ENCODE measurements at regions not wholly inside any gene's neighbourhood (a gene's known extent, or its start where the extent isn't known, plus 50 kb on each side); places are given as distances from the start of the nearest gene placed in this dataset.

DNA sequence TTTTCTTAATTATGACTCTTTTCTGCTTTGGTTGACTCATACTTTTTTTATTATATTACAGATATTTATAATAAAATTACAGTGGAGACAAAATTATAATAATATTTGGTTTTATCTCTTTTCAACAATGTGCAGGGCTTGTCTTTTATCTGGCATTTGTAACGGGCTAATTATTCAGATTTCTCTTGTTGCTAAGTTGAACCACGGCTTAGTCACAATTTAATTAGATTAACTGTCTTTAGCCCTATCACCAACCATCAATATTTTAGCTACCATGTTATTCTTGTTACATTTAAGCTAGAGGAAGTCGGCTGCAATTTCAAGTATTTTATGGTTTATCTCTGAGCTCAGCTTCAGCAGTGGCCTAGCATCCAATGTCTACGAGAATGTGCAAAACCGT, 798.9 kb upstream of the CA10 start:
- no peak overlapping the region for H3K4me3 ChIP-seq (ENCODE audit: low read depth, low read length, poor library complexity, severe bottlenecking)
- no peak overlapping the region for H2AFZ ChIP-seq (ENCODE audit: low read length)
- no peak overlapping the region for H3K4me2 ChIP-seq (ENCODE audit: low read length)
- no peaks in the 10 kb centered on the region for H3K9me3 ChIP-seq (ENCODE audit: low read length)
- no peak overlapping the region for H3K9ac ChIP-seq (ENCODE audit: low read length)
- H3K4me1 ChIP-seq (ENCODE audit: insufficient read depth, low read length, severe bottlenecking), result no peaks in the 10 kb centered on the region
- no peak overlapping the region for H3K27ac ChIP-seq (ENCODE audit: low read depth, low read length, poor library complexity, severe bottlenecking)
- no peaks in the 10 kb centered on the region for H4K20me1 ChIP-seq (ENCODE audit: insufficient read depth, low read length)
- H3K27me3 ChIP-seq (ENCODE audit: insufficient read depth, low read length), result no peaks in the 10 kb centered on the region
- no peaks in the 10 kb centered on the region for H3K9me2 ChIP-seq (ENCODE audit: low read depth, low read length)
- H3K36me3 ChIP-seq (ENCODE audit: insufficient read depth, low read length), result no peaks in the 10 kb centered on the region
- H3F3A ChIP-seq (ENCODE audit: insufficient read depth, low read length), result no peaks in the 10 kb centered on the region
- TF ChIP-seq, protein P1, sequence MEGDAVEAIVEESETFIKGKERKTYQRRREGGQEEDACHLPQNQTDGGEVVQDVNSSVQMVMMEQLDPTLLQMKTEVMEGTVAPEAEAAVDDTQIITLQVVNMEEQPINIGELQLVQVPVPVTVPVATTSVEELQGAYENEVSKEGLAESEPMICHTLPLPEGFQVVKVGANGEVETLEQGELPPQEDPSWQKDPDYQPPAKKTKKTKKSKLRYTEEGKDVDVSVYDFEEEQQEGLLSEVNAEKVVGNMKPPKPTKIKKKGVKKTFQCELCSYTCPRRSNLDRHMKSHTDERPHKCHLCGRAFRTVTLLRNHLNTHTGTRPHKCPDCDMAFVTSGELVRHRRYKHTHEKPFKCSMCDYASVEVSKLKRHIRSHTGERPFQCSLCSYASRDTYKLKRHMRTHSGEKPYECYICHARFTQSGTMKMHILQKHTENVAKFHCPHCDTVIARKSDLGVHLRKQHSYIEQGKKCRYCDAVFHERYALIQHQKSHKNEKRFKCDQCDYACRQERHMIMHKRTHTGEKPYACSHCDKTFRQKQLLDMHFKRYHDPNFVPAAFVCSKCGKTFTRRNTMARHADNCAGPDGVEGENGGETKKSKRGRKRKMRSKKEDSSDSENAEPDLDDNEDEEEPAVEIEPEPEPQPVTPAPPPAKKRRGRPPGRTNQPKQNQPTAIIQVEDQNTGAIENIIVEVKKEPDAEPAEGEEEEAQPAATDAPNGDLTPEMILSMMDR (IDR thresholded peaks at IDR 0.05; ENCODE audit: low read length), result no peak
- no peak for TF ChIP-seq EZH2 (IDR thresholded peaks at IDR 0.05; ENCODE audit: borderline replicate concordance, low read length)
- H3K79me2 ChIP-seq (ENCODE audit: insufficient read depth, low read length), result no peaks in the 10 kb centered on the region

DNA sequence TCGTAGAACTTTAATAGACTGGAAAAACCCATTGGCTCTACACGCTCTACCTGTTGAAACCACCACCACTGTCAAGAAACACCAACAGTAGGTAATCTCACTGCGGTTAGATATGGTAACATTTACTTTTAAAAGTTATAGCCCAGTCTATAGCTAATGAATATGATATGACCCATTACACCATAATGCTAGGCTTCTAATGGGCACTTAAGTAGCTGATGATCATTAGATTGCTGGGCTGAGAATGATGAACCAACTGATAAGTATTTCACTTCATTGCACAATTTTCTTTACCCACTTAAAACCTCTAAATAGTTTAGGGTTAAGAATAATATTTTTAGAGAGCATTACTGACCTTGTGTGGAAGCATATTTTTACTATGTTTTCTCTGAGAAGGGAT, 788.9 kb upstream of the CA10 start:
- TF ChIP-seq, protein P1 (IDR thresholded peaks at IDR 0.05; ENCODE audit: low read length), result no peak
- H3K4me3 ChIP-seq (ENCODE audit: low read depth, low read length, poor library complexity, severe bottlenecking), result no peak overlapping the region
- H3K4me2 ChIP-seq (ENCODE audit: low read length), result no peak overlapping the region
- H3K36me3 ChIP-seq (ENCODE audit: insufficient read depth, low read length), result no peaks in the 10 kb centered on the region
- H3K27ac ChIP-seq (ENCODE audit: low read depth, low read length, poor library complexity, severe bottlenecking), result no peak overlapping the region
- H3F3A ChIP-seq (ENCODE audit: insufficient read depth, low read length), result no peaks in the 10 kb centered on the region
- H3K4me1 ChIP-seq (ENCODE audit: insufficient read depth, low read length, severe bottlenecking), result no peaks in the 10 kb centered on the region
- no peaks in the 10 kb centered on the region for H3K27me3 ChIP-seq (ENCODE audit: insufficient read depth, low read length)
- no peak overlapping the region for H2AFZ ChIP-seq (ENCODE audit: low read length)
- no peak overlapping the region for H3K9ac ChIP-seq (ENCODE audit: low read length)
- H3K79me2 ChIP-seq (ENCODE audit: insufficient read depth, low read length), result no peaks in the 10 kb centered on the region
- no peaks in the 10 kb centered on the region for H3K9me2 ChIP-seq (ENCODE audit: low read depth, low read length)
- no peaks in the 10 kb centered on the region for H4K20me1 ChIP-seq (ENCODE audit: insufficient read depth, low read length)
- H3K9me3 ChIP-seq (ENCODE audit: low read length), result no peaks in the 10 kb centered on the region

GRCh38 chr17:52938623-52939230, 780.2 kb upstream of the CA10 start:
- Histone ChIP-seq H3K27ac (ENCODE audit: low read depth, low read length, poor library complexity, severe bottlenecking) (no peak overlapping the region), H3F3A (ENCODE audit: insufficient read depth, low read length) (no peaks in the 10 kb centered on the region), H4K20me1 (ENCODE audit: insufficient read depth, low read length) (no peaks in the 10 kb centered on the region), H3K4me3 (ENCODE audit: low read depth, low read length, poor library complexity, severe bottlenecking) (no peak overlapping the region), H3K9me2 (ENCODE audit: low read depth, low read length) (no peaks in the 10 kb centered on the region), H2AFZ (ENCODE audit: low read length) (no peak overlapping the region), H3K79me2 (ENCODE audit: insufficient read depth, low read length) (no peaks in the 10 kb centered on the region), H3K9ac (ENCODE audit: low read length) (no peak overlapping the region), H3K36me3 (ENCODE audit: insufficient read depth, low read length) (no peaks in the 10 kb centered on the region), H3K9me3 (ENCODE audit: low read length) (peaks cover 6% of the 10 kb centered on the region; the same call in 1 of the 2 replicates), H3K4me2 (ENCODE audit: low read length) (no peak overlapping the region), H3K4me1 (ENCODE audit: insufficient read depth, low read length, severe bottlenecking) (no peaks in the 10 kb centered on the region), H3K27me3 (ENCODE audit: insufficient read depth, low read length) (no peaks in the 10 kb centered on the region)
- TF ChIP-seq EZH2 (IDR thresholded peaks at IDR 0.05; ENCODE audit: borderline replicate concordance, low read length), result no peak
- TF ChIP-seq, protein P1 (IDR thresholded peaks at IDR 0.05; ENCODE audit: low read length), result no peak

All from OCI-LY1 (cell line).